HEK293T (cell line): ENCODE measurements at regions not wholly inside any gene's neighbourhood (a gene's known extent, or its start where the extent isn't known, plus 50 kb on each side); places are given as distances from the start of the nearest gene placed in this dataset.

Experiments used
- ARNT ChIP-seq: fragments of 450-650 bp; IDR thresholded peaks from 2 replicates; pipeline ENCODE4 v1.6.1; 2017; ENCODE audit warnings: mild to moderate bottlenecking
- BHLHE40 ChIP-seq: fragments of 450-650 bp; IDR thresholded peaks from 2 replicates; pipeline ENCODE4 v1.6.1; 2016; ENCODE audit warnings: mild to moderate bottlenecking, moderate library complexity, borderline replicate concordance
- ELF4 ChIP-seq: fragments of 450-650 bp; IDR thresholded peaks from 2 replicates; pipeline ENCODE4 v1.6.1; 2017; ENCODE audit warnings: antibody characterized with exemption
- FOXA1 ChIP-seq: fragments of 450-650 bp; IDR thresholded peaks from 2 replicates; pipeline ENCODE4 v1.6.1; 2016; ENCODE audit warnings: mild to moderate bottlenecking
- FOXK2 ChIP-seq: fragments of 450-650 bp; IDR thresholded peaks from 2 replicates; pipeline ENCODE4 v1.6.1; 2016; ENCODE audit warnings: mild to moderate bottlenecking
- FOXM1 ChIP-seq: fragments of 450-650 bp; IDR thresholded peaks from 2 replicates; pipeline ENCODE4 v1.6.1; 2017; ENCODE audit warnings: mild to moderate bottlenecking, borderline replicate concordance
- HDGF ChIP-seq: fragments of 450-650 bp; IDR thresholded peaks from 2 replicates; pipeline ENCODE4 v1.6.1; 2017; ENCODE audit warnings: antibody characterized with exemption, borderline replicate concordance
- L3MBTL2 ChIP-seq: fragments of 450-650 bp; conservative IDR thresholded peaks from 2 replicates; pipeline ENCODE4 v1.6.1; 2016; ENCODE audit warnings: mild to moderate bottlenecking
- LEF1 ChIP-seq: fragments of 450-650 bp; IDR thresholded peaks from 2 replicates; pipeline ENCODE4 v1.6.1; 2017; ENCODE audit warnings: mild to moderate bottlenecking, borderline replicate concordance
- SP1 ChIP-seq: fragments of 450-650 bp; IDR thresholded peaks from 2 replicates; pipeline ENCODE4 v1.6.1; 2017
- SUZ12 ChIP-seq: fragments of 450-650 bp; IDR thresholded peaks from 2 replicates; pipeline ENCODE4 v1.6.1; 2016; ENCODE audit warnings: mild to moderate bottlenecking
- TARDBP ChIP-seq: fragments of 450-650 bp; IDR thresholded peaks from 2 replicates; pipeline ENCODE4 v1.6.1; 2016
- ZNF384 ChIP-seq: fragments of 450-650 bp; IDR thresholded peaks from 2 replicates; pipeline ENCODE4 v1.6.1; 2016

GRCh38 chr15:81955382-81956062 is 90.3 kb downstream of the MEX3B start:
- no peak for TF ChIP-seq FOXA1
- no peak for TF ChIP-seq FOXK2
- no peak for TF ChIP-seq ELF4
- no peak for TF ChIP-seq LEF1
- no peak for TF ChIP-seq HDGF
- TF ChIP-seq FOXM1 = no peak
- TF ChIP-seq SUZ12 = no peak
- no peak for TF ChIP-seq BHLHE40
- TF ChIP-seq L3MBTL2 = no peak
- no peak for TF ChIP-seq ZNF384
- TF ChIP-seq SP1 = no peak
- no peak for TF ChIP-seq TARDBP
- TF ChIP-seq ARNT = no peak
